ENCODE measurements at regions not wholly inside any gene's neighbourhood (a gene's known extent, or its start where the extent isn't known, plus 50 kb on each side); places are given as distances from the start of the nearest gene placed in this dataset.
"Not testable (repeated sequence)": the region's sequence is repeated elsewhere in the genome, so short reads cannot be mapped to it uniquely, and the experiment has no call there.

DNA sequence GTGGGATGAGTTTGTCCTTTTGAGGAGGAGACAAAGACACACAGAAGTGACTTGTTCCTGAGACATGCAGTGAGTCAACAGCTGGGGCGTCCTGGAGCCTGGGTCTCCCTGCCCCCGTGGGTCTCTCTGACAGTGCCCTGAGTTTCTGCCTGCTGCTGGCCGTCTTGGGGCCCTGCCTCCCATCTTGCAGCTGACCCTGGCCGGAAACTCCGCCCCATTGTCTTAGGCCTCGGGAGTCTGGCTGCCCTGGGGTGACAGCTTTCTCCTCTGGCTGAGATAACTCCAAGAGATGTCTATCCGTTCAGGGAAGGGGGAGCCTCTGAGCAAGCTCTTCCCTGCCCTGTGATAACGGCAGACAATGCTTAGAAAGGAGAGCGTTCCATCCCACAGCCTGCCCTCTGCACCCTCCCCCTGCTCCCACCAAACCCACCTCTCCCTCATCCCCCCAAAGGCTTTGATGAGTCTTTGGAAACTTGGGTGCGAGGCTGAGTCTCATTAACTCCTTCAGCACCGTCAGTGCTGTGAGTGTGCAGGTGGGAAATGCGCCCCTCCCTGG, 69.5 kb upstream of the PODXL start:
- H3K4me3 Mint-ChIP-seq, result no peak overlapping the region
- no peaks in the 10 kb centered on the region for H3K36me3 Mint-ChIP-seq (ENCODE audit: insufficient read depth)
- DNase-seq, result no peak
- H3K27me3 Mint-ChIP-seq (ENCODE audit: low read depth), result peaks cover 19% of the 10 kb centered on the region
- no peaks in the 10 kb centered on the region for H3K9me3 Mint-ChIP-seq
- ATAC-seq, result no peak
- no peaks in the 10 kb centered on the region for H3K4me1 Mint-ChIP-seq (ENCODE audit: low read depth)

DNA sequence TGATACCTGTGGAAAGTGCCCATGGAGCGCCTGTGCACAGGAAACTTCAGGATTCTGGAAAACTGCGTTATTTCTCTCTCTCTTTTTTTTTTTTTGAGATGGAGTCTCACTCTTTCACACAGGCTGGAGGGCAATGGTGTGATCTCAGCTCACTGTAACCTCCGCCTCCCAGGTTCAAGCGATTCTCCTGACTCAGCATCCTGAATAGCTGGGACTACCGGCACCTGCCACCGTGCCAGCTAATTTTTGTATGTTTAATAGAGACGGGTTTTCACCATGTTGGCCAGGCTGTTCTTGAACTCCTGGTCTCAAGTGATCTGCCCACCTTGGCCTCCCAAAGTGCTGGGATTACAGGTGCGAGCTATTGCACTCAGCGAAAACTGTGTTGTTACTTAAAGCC, 68.9 kb upstream of the PODXL start:
- H3K27me3 Mint-ChIP-seq (ENCODE audit: low read depth), result peaks cover 17% of the 10 kb centered on the region
- not testable (repeated sequence) for H3K4me1 Mint-ChIP-seq (ENCODE audit: low read depth); DNase-seq; H3K4me3 Mint-ChIP-seq; H3K9me3 Mint-ChIP-seq; ATAC-seq; H3K36me3 Mint-ChIP-seq (ENCODE audit: insufficient read depth)

GRCh38 chr7:131624536-131624935, 68.1 kb upstream of the PODXL start:
- peaks cover 14% of the 10 kb centered on the region for H3K27me3 Mint-ChIP-seq (ENCODE audit: low read depth)
- H3K4me3 Mint-ChIP-seq, result no peak overlapping the region
- no peaks in the 10 kb centered on the region for H3K36me3 Mint-ChIP-seq (ENCODE audit: insufficient read depth)
- H3K4me1 Mint-ChIP-seq (ENCODE audit: low read depth), result no peaks in the 10 kb centered on the region
- ATAC-seq (no peak), DNase-seq (no peak)
- H3K9me3 Mint-ChIP-seq, result no peaks in the 10 kb centered on the region

GRCh38 chr7:131623154-131623553, 66.7 kb upstream of the PODXL start:
- Mint-ChIP-seq H3K4me3 (no peak overlapping the region), H3K27me3 (ENCODE audit: low read depth) (peaks cover 12% of the 10 kb centered on the region), H3K9me3 (no peaks in the 10 kb centered on the region), H3K36me3 (ENCODE audit: insufficient read depth) (no peaks in the 10 kb centered on the region), H3K4me1 (ENCODE audit: low read depth) (no peaks in the 10 kb centered on the region)
- ATAC-seq (no peak), DNase-seq (no peak)

GRCh38 chr7:131621652-131622051, 65.2 kb upstream of the PODXL start:
- Mint-ChIP-seq H3K4me1 (ENCODE audit: low read depth) (no peaks in the 10 kb centered on the region), H3K4me3 (no peak overlapping the region), H3K36me3 (ENCODE audit: insufficient read depth) (no peaks in the 10 kb centered on the region), H3K27me3 (ENCODE audit: low read depth) (peaks cover 13% of the 10 kb centered on the region), H3K9me3 (no peaks in the 10 kb centered on the region)
- ATAC-seq (no peak), DNase-seq (no peak)

DNA sequence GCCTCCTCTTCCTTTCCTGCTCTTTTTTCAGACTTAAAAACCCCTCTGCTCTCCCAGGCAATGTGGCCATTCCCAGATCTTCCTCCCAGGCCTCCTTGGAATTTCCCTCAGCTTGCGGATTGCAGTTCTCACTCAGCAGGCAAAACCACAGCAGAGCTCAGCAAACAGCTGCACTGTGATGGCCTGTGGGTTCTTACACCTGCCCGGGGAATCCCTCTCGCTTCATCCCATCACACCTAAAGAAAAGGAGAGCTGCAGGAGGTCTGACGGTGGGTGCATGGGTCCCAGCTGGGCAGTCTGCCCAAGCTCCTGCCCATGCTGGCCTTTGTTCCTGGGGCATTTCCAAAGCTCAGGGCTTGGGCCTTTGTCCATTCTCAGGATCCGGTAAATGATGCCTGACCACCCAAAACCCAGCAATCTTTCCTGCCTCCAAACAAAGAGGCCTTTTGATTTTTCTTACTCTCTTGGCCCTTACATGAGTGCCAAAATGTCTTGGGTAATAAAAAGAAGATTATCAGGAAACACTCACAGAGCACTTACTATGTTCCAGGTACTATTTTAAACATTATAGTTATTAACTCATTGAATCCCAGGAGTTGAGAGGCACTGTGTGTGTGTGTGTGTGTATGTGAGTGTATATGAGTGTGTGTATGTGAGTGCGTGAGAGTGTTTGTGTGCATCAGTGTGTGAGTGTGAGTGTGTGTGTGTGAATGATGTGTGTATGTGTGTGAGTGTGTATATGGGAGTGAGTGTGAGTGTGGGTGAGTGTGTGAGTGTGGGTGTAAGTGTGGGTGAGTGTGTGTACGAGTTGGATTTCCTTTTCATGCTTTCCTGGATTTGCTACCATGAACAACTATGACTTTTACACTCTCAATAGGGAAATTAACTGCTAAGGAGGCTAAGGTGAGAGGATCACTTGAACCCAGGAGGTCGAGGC, 64.5 kb upstream of the PODXL start:
- DNase-seq (no peak), ATAC-seq (no peak)
- peaks cover 11% of the 10 kb centered on the region for H3K27me3 Mint-ChIP-seq (ENCODE audit: low read depth)
- no peaks in the 10 kb centered on the region for H3K9me3 Mint-ChIP-seq
- H3K4me3 Mint-ChIP-seq, result no peak overlapping the region
- no peaks in the 10 kb centered on the region for H3K36me3 Mint-ChIP-seq (ENCODE audit: insufficient read depth)
- no peaks in the 10 kb centered on the region for H3K4me1 Mint-ChIP-seq (ENCODE audit: low read depth)

DNA sequence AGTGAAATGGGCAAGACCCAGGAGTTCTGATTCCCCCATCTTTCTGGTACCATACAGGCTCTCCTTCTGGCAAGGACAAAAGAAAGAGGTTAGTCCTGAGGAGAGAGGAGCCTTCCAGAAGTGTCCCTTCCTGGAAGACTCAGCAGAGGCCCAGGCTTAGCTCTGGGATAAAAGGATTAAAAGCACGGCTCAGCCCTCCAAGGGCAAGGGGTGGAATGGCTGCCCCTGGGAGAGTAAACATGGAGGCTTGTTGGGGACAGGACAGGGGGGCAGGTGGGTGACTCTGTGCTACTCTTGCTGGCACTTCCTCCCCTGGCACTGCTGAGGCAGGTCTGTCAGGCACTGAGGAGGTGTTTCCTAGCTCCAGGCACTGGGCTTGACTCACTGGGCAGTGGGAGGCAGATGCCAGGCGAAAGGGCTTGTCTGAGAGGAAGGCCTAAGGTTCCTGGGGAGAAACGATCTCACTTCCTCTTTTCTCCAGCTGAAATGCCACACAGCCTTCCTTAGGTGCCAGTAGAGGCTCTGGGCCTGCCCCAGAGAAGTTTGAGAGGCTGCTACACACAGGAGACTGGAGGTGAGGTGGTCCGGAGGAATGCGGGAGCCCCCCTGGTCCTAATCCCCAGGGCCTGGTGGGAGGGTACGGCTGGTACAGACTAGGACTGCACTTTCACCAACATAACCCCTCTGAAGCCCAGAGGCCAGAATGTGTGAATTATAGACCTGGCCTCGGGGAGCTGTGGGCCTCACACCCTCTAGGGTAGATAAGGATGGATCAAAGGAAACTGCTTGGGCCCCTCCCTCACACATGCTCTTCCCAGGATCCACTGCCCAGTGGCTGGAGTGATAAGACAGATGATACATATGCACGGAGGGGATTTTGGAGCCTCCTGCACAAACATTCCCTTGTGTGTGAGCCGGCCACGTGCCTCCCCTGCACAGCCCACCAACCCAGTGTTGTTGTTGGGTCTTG, 63.2 kb upstream of the PODXL start:
- H3K4me1 Mint-ChIP-seq (ENCODE audit: low read depth), result no peaks in the 10 kb centered on the region
- DNase-seq, result no peak
- no peaks in the 10 kb centered on the region for H3K36me3 Mint-ChIP-seq (ENCODE audit: insufficient read depth)
- H3K27me3 Mint-ChIP-seq (ENCODE audit: low read depth), result peaks cover 11% of the 10 kb centered on the region
- no peaks in the 10 kb centered on the region for H3K9me3 Mint-ChIP-seq
- peak in 1 of 2 donors; percentile 18 for ATAC-seq
- no peak overlapping the region for H3K4me3 Mint-ChIP-seq

- Mint-ChIP-seq H3K36me3 (ENCODE audit: insufficient read depth) (no peaks in the 10 kb centered on the region), H3K4me1 (ENCODE audit: low read depth) (no peaks in the 10 kb centered on the region), H3K4me3 (no peak overlapping the region), H3K9me3 (no peaks in the 10 kb centered on the region), H3K27me3 (ENCODE audit: low read depth) (peaks cover 11% of the 10 kb centered on the region)
- ATAC-seq (no peak), DNase-seq (no peak)
Measured at GRCh38 chr7:131618391-131618790, 62.0 kb upstream of the PODXL start.

GRCh38 chr7:131616487-131617200, 60.2 kb upstream of the PODXL start:
- Mint-ChIP-seq H3K4me3 (no peak overlapping the region), H3K36me3 (ENCODE audit: insufficient read depth) (no peaks in the 10 kb centered on the region), H3K4me1 (ENCODE audit: low read depth) (no peaks in the 10 kb centered on the region), H3K27me3 (ENCODE audit: low read depth) (peaks cover 8% of the 10 kb centered on the region), H3K9me3 (no peaks in the 10 kb centered on the region)
- ATAC-seq, result no peak
- DNase-seq, result no peak

- Mint-ChIP-seq H3K36me3 (ENCODE audit: insufficient read depth) (no peaks in the 10 kb centered on the region), H3K4me3 (no peak overlapping the region), H3K27me3 (ENCODE audit: low read depth) (peaks cover 8% of the 10 kb centered on the region), H3K4me1 (ENCODE audit: low read depth) (no peaks in the 10 kb centered on the region), H3K9me3 (no peaks in the 10 kb centered on the region)
- DNase-seq, result no peak
- ATAC-seq, result no peak
Measured at GRCh38 chr7:131613909-131614308, 57.5 kb upstream of the PODXL start.

DNA sequence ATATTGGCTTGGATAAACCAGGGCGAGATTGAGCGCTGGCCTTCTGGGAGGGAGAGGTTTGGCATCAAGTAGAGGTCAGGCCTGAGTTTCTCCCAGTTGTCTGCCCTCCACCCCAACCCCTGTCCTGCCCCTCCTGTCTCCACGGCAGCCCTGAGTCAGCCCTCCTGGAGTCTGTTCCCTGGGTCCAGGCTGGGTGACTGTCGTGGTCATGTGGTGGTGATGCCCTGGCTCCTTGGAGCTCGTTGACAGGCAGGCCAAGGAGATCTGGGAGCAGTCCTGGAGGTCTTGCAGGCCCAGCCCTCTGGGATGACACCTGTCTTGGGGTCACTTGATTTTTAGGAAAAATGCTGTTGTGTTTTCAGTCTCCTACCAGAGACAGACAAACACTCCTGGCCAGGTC, 53.6 kb upstream of the PODXL start:
- no peaks in the 10 kb centered on the region for H3K36me3 Mint-ChIP-seq (ENCODE audit: insufficient read depth)
- DNase-seq (no peak), ATAC-seq (no peak)
- H3K4me3 Mint-ChIP-seq, result no peak overlapping the region
- H3K27me3 Mint-ChIP-seq (ENCODE audit: low read depth), result peaks cover 25% of the 10 kb centered on the region
- no peaks in the 10 kb centered on the region for H3K9me3 Mint-ChIP-seq
- H3K4me1 Mint-ChIP-seq (ENCODE audit: low read depth), result peaks cover 5% of the 10 kb centered on the region

DNA sequence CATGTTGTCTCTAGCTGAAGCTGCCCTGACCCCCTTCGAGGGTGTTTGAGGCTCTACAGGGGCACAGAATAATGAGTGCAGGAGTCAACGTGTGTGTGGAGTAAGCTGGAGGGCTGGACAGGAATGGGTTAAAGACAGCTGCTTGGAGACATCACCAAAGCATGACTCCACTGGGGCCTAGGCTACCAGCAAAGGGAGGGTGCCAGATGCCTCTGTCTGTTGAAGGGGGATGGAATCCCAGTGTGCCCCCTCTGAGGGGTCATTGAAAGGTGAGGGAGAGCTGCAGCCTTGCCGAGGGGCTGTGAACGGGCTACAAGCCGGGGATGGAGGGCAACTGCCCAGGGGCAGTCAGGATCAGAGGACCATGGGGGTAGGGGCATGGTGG, 51.7 kb upstream of the PODXL start:
- ATAC-seq (no peak), DNase-seq (no peak)
- Mint-ChIP-seq H3K4me1 (ENCODE audit: low read depth) (peaks cover 5% of the 10 kb centered on the region), H3K4me3 (no peak overlapping the region), H3K9me3 (no peaks in the 10 kb centered on the region), H3K36me3 (ENCODE audit: insufficient read depth) (no peaks in the 10 kb centered on the region), H3K27me3 (ENCODE audit: low read depth) (peaks cover 30% of the 10 kb centered on the region)

- peaks cover 30% of the 10 kb centered on the region for H3K27me3 Mint-ChIP-seq (ENCODE audit: low read depth)
- no peaks in the 10 kb centered on the region for H3K9me3 Mint-ChIP-seq
- DNase-seq, result no peak
- H3K4me1 Mint-ChIP-seq (ENCODE audit: low read depth), result peaks cover 5% of the 10 kb centered on the region
- H3K4me3 Mint-ChIP-seq, result no peak overlapping the region
- no peak for ATAC-seq
- H3K36me3 Mint-ChIP-seq (ENCODE audit: insufficient read depth), result no peaks in the 10 kb centered on the region
Measured at GRCh38 chr7:131607291-131608115, 51.1 kb upstream of the PODXL start.

Data from activated T-cell treated with anti-CD3 and anti-CD28 coated beads, Interleukin-2, amount 50 U/mL, for 4 hours (primary cell).